Trophoblast cell (in vitro differentiated cells and primary cell): ENCODE measurements at regions not wholly inside any gene's neighbourhood (a gene's known extent, or its start where the extent isn't known, plus 50 kb on each side); places are given as distances from the start of the nearest gene placed in this dataset.

Experiments
- DNase-seq, 2 donors: peaks; one replicate each; pipeline ENCODE4 v3.0.0-alpha.2; 2016
- H2AFZ ChIP-seq: 2 replicates; pipeline ENCODE4 v1.6.1; 2013; ENCODE audit warnings: low read length, moderate library complexity, mild to moderate bottlenecking; ENCODE audit not compliant: insufficient read depth, poor library complexity
- H2AK5ac ChIP-seq: 2 replicates; pipeline ENCODE4 v1.6.1; 2013; ENCODE audit warnings: mild to moderate bottlenecking, low read length
- H2BK120ac ChIP-seq: 2 replicates; pipeline ENCODE4 v1.6.1; 2013; ENCODE audit warnings: low read length, mild to moderate bottlenecking, moderate library complexity; ENCODE audit not compliant: insufficient read depth, poor library complexity
- H2BK12ac ChIP-seq: 2 replicates; pipeline ENCODE4 v1.6.1; 2013; ENCODE audit warnings: mild to moderate bottlenecking, low read length, moderate library complexity
- H2BK5ac ChIP-seq: 2 replicates; pipeline ENCODE4 v1.6.1; 2013; ENCODE audit warnings: low read length, low read depth, moderate library complexity, mild to moderate bottlenecking; ENCODE audit not compliant: poor library complexity
- H3K14ac ChIP-seq: 2 replicates; pipeline ENCODE4 v1.6.1; 2013; ENCODE audit warnings: mild to moderate bottlenecking, low read length
- H3K18ac ChIP-seq: 2 replicates; pipeline ENCODE4 v1.6.1; 2013; ENCODE audit warnings: mild to moderate bottlenecking, low read length
- H3K23ac ChIP-seq: 2 replicates; pipeline ENCODE4 v1.6.1; 2013; ENCODE audit warnings: low read length
- H3K27ac ChIP-seq: 2 replicates; pipeline ENCODE4 v1.5.1; 2013; ENCODE audit warnings: low read depth, mild to moderate bottlenecking, inconsistent platforms, low read length, moderate library complexity
- H3K27me3 ChIP-seq: 2 replicates; pipeline ENCODE4 v1.6.1; 2013; ENCODE audit warnings: inconsistent platforms, mild to moderate bottlenecking, low read length, moderate library complexity; ENCODE audit not compliant: insufficient read depth
- H3K36me3 ChIP-seq, 2 experiments: 1 replicate in 1 of 2; 2 replicates in 1 of 2; pipeline ENCODE4 v1.6.1; 2013; ENCODE audit warnings: low read length in 2 of 2, mild to moderate bottlenecking in 2 of 2, moderate library complexity in 1 of 2; ENCODE audit not compliant: insufficient read depth in 2 of 2, control insufficient read depth in 1 of 2
- H3K4ac ChIP-seq: 2 replicates; pipeline ENCODE4 v1.6.1; 2013; ENCODE audit warnings: low read depth, mild to moderate bottlenecking, low read length, moderate library complexity
- H3K4me1 ChIP-seq, 2 experiments: 1 replicate in 1 of 2; 2 replicates in 1 of 2; pipeline ENCODE4 v1.6.1; 2013; ENCODE audit warnings: low read length in 2 of 2, mild to moderate bottlenecking in 2 of 2, moderate library complexity in 1 of 2; ENCODE audit not compliant: insufficient read depth in 2 of 2, control insufficient read depth in 1 of 2
- H3K4me2 ChIP-seq: 2 replicates; pipeline ENCODE4 v1.6.1; 2013; ENCODE audit warnings: inconsistent platforms, mild to moderate bottlenecking, low read length, moderate library complexity
- H3K4me3 ChIP-seq: 2 replicates; pipeline ENCODE4 v1.5.1; 2013; ENCODE audit warnings: mild to moderate bottlenecking, low read depth, low read length, inconsistent platforms
- H3K79me1 ChIP-seq: one replicate; pipeline ENCODE4 v1.6.1; 2013; ENCODE audit warnings: low read length
- H3K79me2 ChIP-seq: 2 replicates; pipeline ENCODE4 v1.6.1; 2013; ENCODE audit warnings: low read length, mild to moderate bottlenecking; ENCODE audit not compliant: control insufficient read depth, insufficient read depth, poor library complexity
- H3K9ac ChIP-seq: 2 replicates; pipeline ENCODE4 v1.6.1; 2013; ENCODE audit warnings: mild to moderate bottlenecking, low read length
- H3K9me3 ChIP-seq: 2 replicates; pipeline ENCODE4 v1.6.1; 2013; ENCODE audit warnings: low read depth, mild to moderate bottlenecking, control low read depth, inconsistent platforms, low read length; ENCODE audit not compliant: insufficient read depth
- H4K12ac ChIP-seq: 2 replicates; pipeline ENCODE4 v1.6.1; 2013; ENCODE audit warnings: low read depth, mild to moderate bottlenecking, low read length, moderate library complexity
- H4K8ac ChIP-seq: 2 replicates; pipeline ENCODE4 v1.6.1; 2013; ENCODE audit warnings: low read depth, mild to moderate bottlenecking, low read length, moderate library complexity
- H4K91ac ChIP-seq: one replicate; pipeline ENCODE4 v1.6.1; 2013; ENCODE audit warnings: low read depth, mild to moderate bottlenecking, low read length, moderate library complexity
- WGBS: extraction: QIAGEN DNeasy Blood & Tissue Kit; methylation state at CpG from one replicate; pipeline ENCODE4 v1.1.7; 2013; ENCODE audit warnings: missing lambda C conversion rate; ENCODE audit not compliant: insufficient read length, insufficient coverage; ENCODE audit errors: extremely low coverage; 5-methylcytosine and 5-hydroxymethylcytosine counted together

GRCh38 chr20:51322164-51322707 lies 220.3 kb downstream of the NFATC2 start:
- H2BK120ac ChIP-seq, result no peak overlapping the region
- no peak overlapping the region for H3K4ac ChIP-seq
- H2AK5ac ChIP-seq, result no peak overlapping the region
- H4K8ac ChIP-seq, result no peak overlapping the region
- H3K4me3 ChIP-seq, result no peak overlapping the region
- H4K12ac ChIP-seq, result no peak overlapping the region
- no peak overlapping the region for H3K23ac ChIP-seq
- H2AFZ ChIP-seq, result no peak overlapping the region
- H2BK5ac ChIP-seq, result no peak overlapping the region
- no peak overlapping the region for H3K18ac ChIP-seq
- no peak overlapping the region for H3K4me2 ChIP-seq
- H3K79me1 ChIP-seq, result peaks cover 4% of the 10 kb centered on the region
- no peaks in the 10 kb centered on the region for H3K36me3 ChIP-seq
- H2BK12ac ChIP-seq, result no peak overlapping the region
- no peaks in the 10 kb centered on the region for H3K27me3 ChIP-seq
- no peak for DNase-seq
- H3K4me1 ChIP-seq, result peaks cover 0 to 10% of the 10 kb centered on the region in 2 experiments
- no peaks in the 10 kb centered on the region for H3K9me3 ChIP-seq
- H3K79me2 ChIP-seq, result no peaks in the 10 kb centered on the region
- H4K91ac ChIP-seq, result no peak overlapping the region
- no peak overlapping the region for H3K9ac ChIP-seq
- no peak overlapping the region for H3K27ac ChIP-seq
- H3K14ac ChIP-seq, result no peak overlapping the region
- WGBS, result no CpG with 5 or more reads among the region's 8 CpGs

GRCh38 chr20:51321343-51322163 lies 221.0 kb downstream of the NFATC2 start:
- Histone ChIP-seq H3K18ac (no peak overlapping the region), H3K23ac (no peak overlapping the region), H3K79me1 (peaks cover 4% of the 10 kb centered on the region), H4K91ac (no peak overlapping the region), H2BK5ac (no peak overlapping the region), H3K14ac (no peak overlapping the region), H2BK12ac (no peak overlapping the region), H4K12ac (no peak overlapping the region), H2AK5ac (no peak overlapping the region), H3K36me3 (no peaks in the 10 kb centered on the region), H3K4me3 (no peak overlapping the region), H3K4me1 (peaks cover 0 to 10% of the 10 kb centered on the region in 2 experiments), H2AFZ (no peak overlapping the region), H2BK120ac (no peak overlapping the region), H3K4me2 (no peak overlapping the region), H3K9ac (no peak overlapping the region), H3K27me3 (no peaks in the 10 kb centered on the region), H3K9me3 (peaks cover under 1% of the 10 kb centered on the region), H3K4ac (no peak overlapping the region), H3K79me2 (no peaks in the 10 kb centered on the region), H4K8ac (no peak overlapping the region), H3K27ac (no peak overlapping the region)
- DNase-seq, result no peak
- WGBS, result no CpG with 5 or more reads among the region's 17 CpGs

- H3K27me3 ChIP-seq, result no peaks in the 10 kb centered on the region
- peak overlapping the region; percentile 7 for H4K91ac ChIP-seq
- H2BK12ac ChIP-seq, result peak overlapping the region; percentile 59
- peak overlapping the region; percentile 3 for H2BK120ac ChIP-seq
- H3K4me1 ChIP-seq, result peaks cover 0 to 10% of the 10 kb centered on the region in 2 experiments
- WGBS, result no CpG with 5 or more reads among the region's 5 CpGs
- no peak overlapping the region for H3K18ac ChIP-seq
- H2AK5ac ChIP-seq, result peak overlapping the region; percentile 9
- H3K14ac ChIP-seq, result no peak overlapping the region
- H3K36me3 ChIP-seq, result no peaks in the 10 kb centered on the region
- no peak overlapping the region for H2BK5ac ChIP-seq
- no peaks in the 10 kb centered on the region for H3K79me2 ChIP-seq
- no peak overlapping the region for H4K12ac ChIP-seq
- H3K27ac ChIP-seq, result no peak overlapping the region
- H2AFZ ChIP-seq, result no peak overlapping the region
- DNase-seq, result no peak
- H3K79me1 ChIP-seq, result peaks cover 4% of the 10 kb centered on the region
- no peak overlapping the region for H3K4me2 ChIP-seq
- H4K8ac ChIP-seq, result no peak overlapping the region
- no peak overlapping the region for H3K4me3 ChIP-seq
- H3K9me3 ChIP-seq, result peaks cover 4% of the 10 kb centered on the region
- no peak overlapping the region for H3K4ac ChIP-seq
- no peak overlapping the region for H3K23ac ChIP-seq
- no peak overlapping the region for H3K9ac ChIP-seq
Measured at GRCh38 chr20:51319522-51319921, 223.0 kb downstream of the NFATC2 start.

GRCh38 chr20:51318058-51318949 lies 224.2 kb downstream of the NFATC2 start:
- Histone ChIP-seq H3K27me3 (no peaks in the 10 kb centered on the region), H3K27ac (no peak overlapping the region), H3K23ac (no peak overlapping the region), H2BK5ac (no peak overlapping the region), H3K79me1 (peaks cover 4% of the 10 kb centered on the region), H3K18ac (no peak overlapping the region), H3K9ac (no peak overlapping the region), H2AFZ (no peak overlapping the region), H4K91ac (peak overlapping the region; percentile 29), H3K4me3 (no peak overlapping the region), H2BK120ac (peak overlapping the region; percentile 26), H2BK12ac (peak overlapping the region; percentile 10), H3K4me2 (no peak overlapping the region), H3K4me1 (peaks cover under 1 to 11% of the 10 kb centered on the region in 2 experiments), H3K9me3 (peaks cover 4% of the 10 kb centered on the region), H4K12ac (no peak overlapping the region), H3K79me2 (no peaks in the 10 kb centered on the region), H3K14ac (no peak overlapping the region), H3K4ac (no peak overlapping the region), H4K8ac (peak overlapping the region; percentile 15), H3K36me3 (no peaks in the 10 kb centered on the region), H2AK5ac (peak overlapping the region; percentile 21)
- peak; percentile 48 to 69 for DNase-seq
- WGBS, result no CpG with 5 or more reads among the region's 27 CpGs
